ENCODE measurements at regions not wholly inside any gene's neighbourhood (a gene's known extent, or its start where the extent isn't known, plus 50 kb on each side); places are given as distances from the start of the nearest gene placed in this dataset.

DNA sequence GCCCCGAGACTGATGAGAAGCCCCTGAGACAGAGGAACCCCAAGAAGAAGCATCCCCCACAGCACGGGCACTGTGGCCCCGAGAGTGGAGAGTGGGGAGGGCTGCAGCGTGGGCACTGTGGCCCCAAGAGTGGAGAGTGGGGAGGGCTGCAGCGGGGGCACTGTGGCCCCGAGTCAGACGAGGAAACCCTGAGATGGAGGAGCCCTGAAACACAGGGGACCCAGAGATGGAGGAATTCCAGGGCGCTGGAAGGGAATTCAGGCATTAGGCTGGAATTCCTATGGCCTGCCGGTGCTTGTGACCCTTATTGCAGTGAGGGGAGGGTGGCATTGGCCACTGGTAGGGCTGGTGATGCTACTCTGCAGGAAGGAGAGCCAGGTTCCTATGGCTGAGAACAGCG, 168.6 kb upstream of the SHH start:
- TF ChIP-seq CTCF (IDR thresholded peaks at IDR 0.05) = no peak
- TF ChIP-seq EP300 (IDR thresholded peaks at IDR 0.05) = no peak
- no peak for TF ChIP-seq POLR2AphosphoS5 (IDR thresholded peaks at IDR 0.05)
- TF ChIP-seq POLR2A (IDR thresholded peaks at IDR 0.05) = no peak

Data from suprapubic skin (tissue), 4 donors.